WTC11 (cell line): ENCODE measurements at regions not wholly inside any gene's neighbourhood (a gene's known extent, or its start where the extent isn't known, plus 50 kb on each side); places are given as distances from the start of the nearest gene placed in this dataset.

Experiments
- ATAC-seq: fragments of 200-7000 bp; cut with Tn5 transposase; 2 replicates; pipeline ENCODE4 v1.10.0; 2021; ENCODE audit warnings: mild to moderate bottlenecking, moderate library complexity
- CTCF ChIA-PET: fragments of 300-600 bp; sonication (Branson Sonifier 250); formaldehyde crosslinking; loops from one replicate; lab custom pipeline; 2021; ENCODE audit warnings: antibody characterized with exemption; lab: Charles Lee
- POLR2A ChIA-PET: fragments of 350-600 bp; sonication (Branson Sonifier 250); formaldehyde crosslinking; loops from one replicate; lab custom pipeline; 2021; ENCODE audit warnings: antibody characterized with exemption; lab: Charles Lee
- DNase-seq: peaks from one replicate; pipeline ENCODE4 v3.0.0; 2021; ENCODE audit warnings: low spot score
- H3K27ac Mint-ChIP-seq: 2 replicates; pipeline ENCODE4 v1.8.0; 2021; ENCODE audit warnings: mixed read lengths
- H3K27me3 Mint-ChIP-seq: 2 replicates; pipeline ENCODE4 v1.8.0; 2021; ENCODE audit warnings: low read depth, mild to moderate bottlenecking, moderate library complexity, mixed read lengths
- H3K36me3 Mint-ChIP-seq: 2 replicates; pipeline ENCODE4 v1.8.0; 2021; ENCODE audit warnings: mixed read lengths
- H3K4me1 Mint-ChIP-seq: 2 replicates; pipeline ENCODE4 v1.8.0; 2022; ENCODE audit warnings: mixed read lengths
- H3K4me3 Mint-ChIP-seq: 2 replicates; pipeline ENCODE4 v1.8.0; 2021; ENCODE audit warnings: mild to moderate bottlenecking, moderate library complexity, mixed read lengths
- H3K9me3 Mint-ChIP-seq: 2 replicates; pipeline ENCODE4 v1.8.0; 2021; ENCODE audit warnings: mixed read lengths
- AFF4 ChIP-seq: sonication (generic); formaldehyde crosslinking; IDR thresholded peaks from 2 replicates; pipeline ENCODE4 v1.8.1; 2023; ENCODE audit warnings: mild to moderate bottlenecking, missing genetic modification reagents, borderline replicate concordance
- ATF1 ChIP-seq: sonication (generic); formaldehyde crosslinking; IDR thresholded peaks from 2 replicates; pipeline ENCODE4 v1.8.1; 2023; ENCODE audit warnings: mild to moderate bottlenecking, moderate library complexity, missing genetic modification reagents
- CDX4 ChIP-seq: fragments of 250-450 bp; sonication (Bioruptor Pico); IDR thresholded peaks from 2 replicates; pipeline ENCODE4 v1.9.0; 2021; ENCODE audit warnings: moderate library complexity, mild to moderate bottlenecking, inconsistent platforms, borderline replicate concordance
- E2F5 ChIP-seq: sonication (generic); formaldehyde crosslinking; IDR thresholded peaks from 2 replicates; pipeline ENCODE4 v1.8.1; 2022; ENCODE audit warnings: mild to moderate bottlenecking, moderate library complexity, missing genetic modification reagents
- ERG ChIP-seq: fragments of 250-450 bp; sonication (Bioruptor Pico); IDR thresholded peaks from 2 replicates; pipeline ENCODE4 v1.8.0; 2021; ENCODE audit warnings: mild to moderate bottlenecking
- FOXK1 ChIP-seq: sonication (generic); formaldehyde crosslinking; IDR thresholded peaks from 2 replicates; pipeline ENCODE4 v1.8.0; 2022; ENCODE audit warnings: mild to moderate bottlenecking, moderate library complexity, missing genetic modification reagents
- HMGA2 ChIP-seq: fragments of 250-450 bp; sonication (Bioruptor Pico); IDR thresholded peaks from 2 replicates; pipeline ENCODE4 v1.4.0; 2021; ENCODE audit warnings: mild to moderate bottlenecking, moderate library complexity
- IRF2 ChIP-seq: sonication (generic); formaldehyde crosslinking; IDR thresholded peaks from 2 replicates; pipeline ENCODE4 v1.8.0; 2022; ENCODE audit warnings: low read depth, missing genetic modification reagents, borderline replicate concordance
- JAZF1 ChIP-seq: fragments of 250-450 bp; sonication (Bioruptor Pico); IDR thresholded peaks from 2 replicates; pipeline ENCODE4 v1.9.0; 2021; ENCODE audit warnings: moderate library complexity, mild to moderate bottlenecking, inconsistent platforms
- JUN ChIP-seq: sonication (generic); formaldehyde crosslinking; IDR thresholded peaks from 2 replicates; pipeline ENCODE4 v1.8.0; 2023; ENCODE audit warnings: mild to moderate bottlenecking, missing genetic modification reagents
- KAT7 ChIP-seq: sonication (generic); formaldehyde crosslinking; IDR thresholded peaks from 2 replicates; pipeline ENCODE4 v1.8.1; 2023; ENCODE audit warnings: missing genetic modification reagents, mild to moderate bottlenecking, borderline replicate concordance
- SMAD3 ChIP-seq: sonication (generic); formaldehyde crosslinking; IDR thresholded peaks from 2 replicates; pipeline ENCODE4 v1.8.0; 2022; ENCODE audit warnings: missing genetic modification reagents, mild to moderate bottlenecking, borderline replicate concordance
- ZBTB21 ChIP-seq: sonication (generic); formaldehyde crosslinking; IDR thresholded peaks from 2 replicates; pipeline ENCODE4 v1.8.1; 2023; ENCODE audit warnings: mild to moderate bottlenecking, missing genetic modification reagents, borderline replicate concordance
- ZBTB43 ChIP-seq: sonication (generic); formaldehyde crosslinking; IDR thresholded peaks from 2 replicates; pipeline ENCODE4 v1.8.1; 2023; ENCODE audit warnings: mild to moderate bottlenecking, missing genetic modification reagents
- ZNF281 ChIP-seq: sonication (generic); formaldehyde crosslinking; IDR thresholded peaks from 2 replicates; pipeline ENCODE4 v1.8.0; 2023; ENCODE audit warnings: mild to moderate bottlenecking, missing genetic modification reagents
- ZNF317 ChIP-seq: sonication (generic); formaldehyde crosslinking; IDR thresholded peaks from 2 replicates; pipeline ENCODE4 v1.8.1; 2023; ENCODE audit warnings: low read depth, mild to moderate bottlenecking, moderate library complexity, missing genetic modification reagents, borderline replicate concordance
- ZNF512 ChIP-seq: sonication (generic); formaldehyde crosslinking; IDR thresholded peaks from 2 replicates; pipeline ENCODE4 v1.8.1; 2022; ENCODE audit warnings: missing genetic modification reagents, borderline replicate concordance
- ZNF671 ChIP-seq: fragments of 250-450 bp; sonication (Bioruptor Pico); IDR thresholded peaks from 2 replicates; pipeline ENCODE4 v1.8.0; 2021; ENCODE audit warnings: mild to moderate bottlenecking
- ZSCAN18 ChIP-seq: fragments of 250-450 bp; sonication (Bioruptor Pico); IDR thresholded peaks from 2 replicates; pipeline ENCODE4 v2.1.2; 2022; ENCODE audit warnings: mild to moderate bottlenecking, moderate library complexity

- Mint-ChIP-seq H3K27me3 (no peaks in the 10 kb centered on the region), H3K9me3 (no peaks in the 10 kb centered on the region), H3K4me3 (no peak overlapping the region), H3K27ac (no peak overlapping the region), H3K36me3 (no peaks in the 10 kb centered on the region), H3K4me1 (no peaks in the 10 kb centered on the region)
- ATAC-seq, result no peak
- POLR2A ChIA-PET, result no interaction called here
- TF ChIP-seq ZNF317 (CRISPR knock-in tag), result no peak
- no peak for TF ChIP-seq ZNF512 (CRISPR knock-in tag)
- TF ChIP-seq JUN (CRISPR knock-in tag), result no peak
- no peak for TF ChIP-seq ZNF671 (CRISPR knock-in tag)
- TF ChIP-seq FOXK1 (CRISPR knock-in tag), result no peak
- no peak for TF ChIP-seq JAZF1 (CRISPR knock-in tag)
- TF ChIP-seq KAT7 (CRISPR knock-in tag), result no peak
- no peak for TF ChIP-seq HMGA2
- no peak for TF ChIP-seq ATF1 (CRISPR knock-in tag)
- no peak for TF ChIP-seq CDX4 (CRISPR knock-in tag)
- TF ChIP-seq ZNF281 (CRISPR knock-in tag), result no peak
- no peak for TF ChIP-seq ERG (CRISPR knock-in tag)
- TF ChIP-seq ZBTB21 (CRISPR knock-in tag), result no peak
- no peak for TF ChIP-seq ZBTB43 (CRISPR knock-in tag)
- no peak for TF ChIP-seq E2F5 (CRISPR knock-in tag)
- no peak for TF ChIP-seq AFF4 (CRISPR knock-in tag)
- TF ChIP-seq SMAD3 (CRISPR knock-in tag), result no peak
- TF ChIP-seq IRF2 (CRISPR knock-in tag), result no peak
- TF ChIP-seq ZSCAN18 (CRISPR knock-in tag), result no peak
- no peak for DNase-seq
- CTCF ChIA-PET, result no interaction called here
Measured at GRCh38 chr2:67159929-67160328, 237.2 kb upstream of the ETAA1 start.
